ENCODE measurements at regions not wholly inside any gene's neighbourhood (a gene's known extent, or its start where the extent isn't known, plus 50 kb on each side); places are given as distances from the start of the nearest gene placed in this dataset.

DNA sequence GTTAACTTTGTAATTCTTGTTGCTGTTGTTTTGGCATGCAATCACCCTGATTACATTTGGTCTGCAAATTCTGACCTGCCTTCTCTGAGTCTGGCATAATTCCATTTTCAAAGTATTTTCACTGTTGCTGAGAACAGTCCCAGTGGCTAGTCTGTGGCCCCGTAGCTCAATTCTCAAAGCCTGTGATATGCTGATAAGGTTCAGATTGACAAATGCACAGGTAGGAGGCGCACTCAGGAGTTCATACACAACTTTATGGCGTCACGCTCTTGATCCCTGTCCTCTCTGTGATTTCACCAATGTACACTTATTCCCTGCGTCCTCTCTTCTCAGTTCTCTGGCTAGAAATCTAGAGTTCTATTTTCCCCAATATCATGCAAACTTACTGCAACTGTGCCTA is 376.6 kb upstream of the SLCO3A1 start:
- H3K9me2 ChIP-seq (ENCODE audit: insufficient read depth, low read length), result no peaks in the 10 kb centered on the region
- DNase-seq (ENCODE audit: low spot score), result no peak
- H3K4me1 ChIP-seq (ENCODE audit: insufficient read depth, low read length, poor library complexity, severe bottlenecking), result no peaks in the 10 kb centered on the region
- no peaks in the 10 kb centered on the region for H3K9me3 ChIP-seq (ENCODE audit: low read length)
- intact Hi-C loops (cut with micrococcal nuclease; ENCODE audit: unreplicated experiment), result no loop called here
- no peaks in the 10 kb centered on the region for H4K20me1 ChIP-seq (ENCODE audit: insufficient read depth, low read length)
- POLR2A ChIA-PET, result no interaction called here
- no peak overlapping the region for H2AFZ ChIP-seq (ENCODE audit: low read length)
- no peak overlapping the region for H3K4me2 ChIP-seq (ENCODE audit: low read length)
- no peaks in the 10 kb centered on the region for H3K36me3 ChIP-seq (ENCODE audit: insufficient read depth, low read length)
- BruUV-seq (replicated peaks), result no TSS peak
- H3K27ac ChIP-seq (ENCODE audit: low read depth, low read length, poor library complexity, severe bottlenecking), result no peak overlapping the region
- no peaks in the 10 kb centered on the region for H3K79me2 ChIP-seq (ENCODE audit: insufficient read depth, low read depth, low read length)
- CTCF ChIA-PET (ENCODE audit: unreplicated experiment), result no interaction called here
- no peak overlapping the region for H3K4me3 ChIP-seq (ENCODE audit: low read depth, low read length, poor library complexity, severe bottlenecking)
- TF ChIP-seq EZH2phosphoT487 (IDR thresholded peaks at IDR 0.05; ENCODE audit: borderline replicate concordance, low read depth, low read length), result no peak
- TF ChIP-seq, protein P1, sequence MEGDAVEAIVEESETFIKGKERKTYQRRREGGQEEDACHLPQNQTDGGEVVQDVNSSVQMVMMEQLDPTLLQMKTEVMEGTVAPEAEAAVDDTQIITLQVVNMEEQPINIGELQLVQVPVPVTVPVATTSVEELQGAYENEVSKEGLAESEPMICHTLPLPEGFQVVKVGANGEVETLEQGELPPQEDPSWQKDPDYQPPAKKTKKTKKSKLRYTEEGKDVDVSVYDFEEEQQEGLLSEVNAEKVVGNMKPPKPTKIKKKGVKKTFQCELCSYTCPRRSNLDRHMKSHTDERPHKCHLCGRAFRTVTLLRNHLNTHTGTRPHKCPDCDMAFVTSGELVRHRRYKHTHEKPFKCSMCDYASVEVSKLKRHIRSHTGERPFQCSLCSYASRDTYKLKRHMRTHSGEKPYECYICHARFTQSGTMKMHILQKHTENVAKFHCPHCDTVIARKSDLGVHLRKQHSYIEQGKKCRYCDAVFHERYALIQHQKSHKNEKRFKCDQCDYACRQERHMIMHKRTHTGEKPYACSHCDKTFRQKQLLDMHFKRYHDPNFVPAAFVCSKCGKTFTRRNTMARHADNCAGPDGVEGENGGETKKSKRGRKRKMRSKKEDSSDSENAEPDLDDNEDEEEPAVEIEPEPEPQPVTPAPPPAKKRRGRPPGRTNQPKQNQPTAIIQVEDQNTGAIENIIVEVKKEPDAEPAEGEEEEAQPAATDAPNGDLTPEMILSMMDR (conservative IDR thresholded peaks at IDR 0.05; ENCODE audit: low read length), result no peak

DNA sequence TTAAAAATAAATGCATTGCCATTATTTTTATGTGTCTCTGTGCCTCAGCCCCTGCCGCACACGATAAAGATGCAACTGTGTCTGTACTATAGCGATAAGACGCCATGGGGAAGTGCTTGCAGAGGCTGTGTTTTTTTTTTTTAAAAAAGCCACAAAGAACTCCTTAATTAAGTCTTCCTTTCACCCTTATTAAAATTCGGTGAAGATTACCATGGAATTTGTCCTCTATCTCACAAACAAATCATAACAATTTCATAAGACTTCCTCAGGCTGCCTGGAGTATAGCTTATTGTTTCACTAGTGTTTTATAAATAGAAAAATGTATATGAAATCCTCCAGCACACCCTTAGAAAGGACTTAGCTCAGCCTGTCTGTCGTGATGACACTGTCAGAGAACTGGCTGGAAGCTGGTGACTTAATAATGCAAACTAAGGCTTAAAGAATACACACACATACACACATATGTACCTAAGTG is 374.8 kb upstream of the SLCO3A1 start:
- no peak overlapping the region for H3K27ac ChIP-seq (ENCODE audit: low read depth, low read length, poor library complexity, severe bottlenecking)
- H3K36me3 ChIP-seq (ENCODE audit: insufficient read depth, low read length), result no peaks in the 10 kb centered on the region
- no peaks in the 10 kb centered on the region for H3K79me2 ChIP-seq (ENCODE audit: insufficient read depth, low read depth, low read length)
- H3K9me2 ChIP-seq (ENCODE audit: insufficient read depth, low read length), result no peaks in the 10 kb centered on the region
- H3K9me3 ChIP-seq (ENCODE audit: low read length), result no peaks in the 10 kb centered on the region
- H4K20me1 ChIP-seq (ENCODE audit: insufficient read depth, low read length), result no peaks in the 10 kb centered on the region
- ChIA-PET CTCF (ENCODE audit: unreplicated experiment) (no interaction called here), POLR2A (no interaction called here)
- H2AFZ ChIP-seq (ENCODE audit: low read length), result no peak overlapping the region
- TF ChIP-seq EZH2phosphoT487 (IDR thresholded peaks at IDR 0.05; ENCODE audit: borderline replicate concordance, low read depth, low read length), result no peak
- TF ChIP-seq, protein P1 (conservative IDR thresholded peaks at IDR 0.05; ENCODE audit: low read length), result no peak
- no peak overlapping the region for H3K4me3 ChIP-seq (ENCODE audit: low read depth, low read length, poor library complexity, severe bottlenecking)
- no peak for DNase-seq (ENCODE audit: low spot score)
- BruUV-seq (replicated peaks), result no TSS peak
- no peak overlapping the region for H3K4me2 ChIP-seq (ENCODE audit: low read length)
- intact Hi-C loops (cut with micrococcal nuclease; ENCODE audit: unreplicated experiment), result no loop called here
- no peaks in the 10 kb centered on the region for H3K4me1 ChIP-seq (ENCODE audit: insufficient read depth, low read length, poor library complexity, severe bottlenecking)

DNA sequence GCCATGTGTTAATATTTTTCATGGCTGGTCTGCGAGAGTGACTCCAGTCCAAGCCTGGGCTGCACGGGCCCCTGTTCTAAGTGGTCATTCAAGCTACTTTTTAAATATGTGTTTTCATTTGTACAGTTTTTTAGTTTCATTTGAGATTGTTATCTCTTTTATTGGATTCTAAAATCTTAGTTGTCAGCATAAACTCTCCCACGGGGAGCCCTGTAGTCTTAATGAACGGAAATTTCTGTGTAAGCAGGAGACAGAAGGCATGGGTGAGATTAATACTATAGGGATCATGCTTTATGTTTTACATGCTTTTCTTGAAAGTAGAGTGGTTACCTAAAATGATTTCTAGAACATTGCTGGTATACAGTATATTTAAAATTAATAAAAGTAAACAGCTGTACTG is 373.1 kb upstream of the SLCO3A1 start:
- Histone ChIP-seq H3K4me2 (ENCODE audit: low read length) (no peak overlapping the region), H3K4me3 (ENCODE audit: low read depth, low read length, poor library complexity, severe bottlenecking) (no peak overlapping the region), H3K36me3 (ENCODE audit: insufficient read depth, low read length) (no peaks in the 10 kb centered on the region), H2AFZ (ENCODE audit: low read length) (no peak overlapping the region), H3K4me1 (ENCODE audit: insufficient read depth, low read length, poor library complexity, severe bottlenecking) (no peaks in the 10 kb centered on the region), H4K20me1 (ENCODE audit: insufficient read depth, low read length) (no peaks in the 10 kb centered on the region), H3K9me2 (ENCODE audit: insufficient read depth, low read length) (no peaks in the 10 kb centered on the region), H3K79me2 (ENCODE audit: insufficient read depth, low read depth, low read length) (no peaks in the 10 kb centered on the region), H3K27ac (ENCODE audit: low read depth, low read length, poor library complexity, severe bottlenecking) (no peak overlapping the region), H3K9me3 (ENCODE audit: low read length) (no peaks in the 10 kb centered on the region)
- ChIA-PET CTCF (ENCODE audit: unreplicated experiment) (no interaction called here), POLR2A (interaction anchor here (1.0 kb wide), 1 partner anchor 588 kb away, joined by 3 read pairs; no protein-coding TSS in a partner anchor)
- BruUV-seq (replicated peaks), result no TSS peak
- DNase-seq (ENCODE audit: low spot score), result no peak
- intact Hi-C loops (cut with micrococcal nuclease; ENCODE audit: unreplicated experiment), result no loop called here
- TF ChIP-seq, protein P1 (conservative IDR thresholded peaks at IDR 0.05; ENCODE audit: low read length), result no peak
- no peak for TF ChIP-seq EZH2phosphoT487 (IDR thresholded peaks at IDR 0.05; ENCODE audit: borderline replicate concordance, low read depth, low read length)
